Endodermal cell (in vitro differentiated cells): ENCODE measurements at regions not wholly inside any gene's neighbourhood (a gene's known extent, or its start where the extent isn't known, plus 50 kb on each side); places are given as distances from the start of the nearest gene placed in this dataset.

Experiments used
- DNase-seq: peaks from one replicate; pipeline ENCODE4 v3.0.0-alpha.2; 2017
- H3K27ac ChIP-seq: 2 replicates; pipeline ENCODE4 v1.5.1; 2013; ENCODE audit warnings: mild to moderate bottlenecking, low read depth, low read length, moderate library complexity
- H3K27me3 ChIP-seq: 2 replicates; pipeline ENCODE4 v1.6.1; 2013; ENCODE audit warnings: mild to moderate bottlenecking, low read length, moderate library complexity; ENCODE audit not compliant: insufficient read depth, control insufficient read depth, poor library complexity, severe bottlenecking
- H3K36me3 ChIP-seq: 2 replicates; pipeline ENCODE4 v1.7.0; 2013; ENCODE audit warnings: mild to moderate bottlenecking, low read length, moderate library complexity; ENCODE audit not compliant: control insufficient read depth, insufficient read depth
- H3K4me1 ChIP-seq: one replicate; pipeline ENCODE4 v1.7.0; 2013; ENCODE audit warnings: low read length; ENCODE audit not compliant: control insufficient read depth, insufficient read depth
- H3K4me3 ChIP-seq: 2 replicates; pipeline ENCODE4 v1.5.1; 2013; ENCODE audit warnings: mild to moderate bottlenecking, low read length, moderate library complexity
- H3K9ac ChIP-seq: 2 replicates; pipeline ENCODE4 v1.6.1; 2013; ENCODE audit warnings: mild to moderate bottlenecking, low read length, moderate library complexity; ENCODE audit not compliant: poor library complexity, severe bottlenecking; ENCODE audit errors: extremely low read depth
- H3K9me3 ChIP-seq: 2 replicates; pipeline ENCODE4 v1.6.1; 2013; ENCODE audit warnings: mild to moderate bottlenecking, low read length, moderate library complexity; ENCODE audit not compliant: control insufficient read depth
- H3K27ac Mint-ChIP-seq: 2 replicates; pipeline ENCODE4 v1.8.0; 2020; ENCODE audit warnings: mixed read lengths
- H3K27me3 Mint-ChIP-seq: 2 replicates; pipeline ENCODE4 v1.8.0; 2021; ENCODE audit warnings: mild to moderate bottlenecking, mixed read lengths; ENCODE audit not compliant: insufficient read depth
- H3K36me3 Mint-ChIP-seq: 2 replicates; pipeline ENCODE4 v1.8.0; 2020; ENCODE audit warnings: low read depth, mixed read lengths
- H3K4me1 Mint-ChIP-seq: 2 replicates; pipeline ENCODE4 v1.8.0; 2020; ENCODE audit warnings: mixed read lengths
- H3K4me3 Mint-ChIP-seq: 2 replicates; pipeline ENCODE4 v1.8.0; 2020; ENCODE audit warnings: mild to moderate bottlenecking, moderate library complexity, mixed read lengths
- H3K9me3 Mint-ChIP-seq: 2 replicates; pipeline ENCODE4 v1.8.0; 2020; ENCODE audit warnings: mild to moderate bottlenecking, mixed read lengths
- CTCF ChIP-seq: fragments of 200-600 bp; sonication (generic); conservative IDR thresholded peaks from 2 replicates; pipeline ENCODE4 v1.5.0; 2021; ENCODE audit warnings: antibody characterized with exemption, mild to moderate bottlenecking
- WGBS, 2 experiments: methylation state at CpG; one replicate each; pipeline versions ENCODE4 v1.1.5 to v1.1.7; 2013; ENCODE audit warnings: missing lambda C conversion rate in 2 of 2, mixed read lengths in 1 of 2; ENCODE audit not compliant: insufficient coverage in 1 of 2, insufficient read length in 1 of 2; 5-methylcytosine and 5-hydroxymethylcytosine counted together

- no peak overlapping the region for H3K4me3 Mint-ChIP-seq
- no peaks in the 10 kb centered on the region for H3K4me1 Mint-ChIP-seq
- no peaks in the 10 kb centered on the region for H3K9me3 ChIP-seq
- H3K27ac Mint-ChIP-seq = no peak overlapping the region
- no peaks in the 10 kb centered on the region for H3K36me3 ChIP-seq
- H3K27me3 ChIP-seq = no peaks in the 10 kb centered on the region
- peak; percentile 93 for TF ChIP-seq CTCF
- H3K27ac ChIP-seq = no peak overlapping the region
- peak; percentile 84 for DNase-seq
- H3K4me1 ChIP-seq = no peaks in the 10 kb centered on the region
- H3K27me3 Mint-ChIP-seq = peaks cover 13% of the 10 kb centered on the region
- H3K36me3 Mint-ChIP-seq = no peaks in the 10 kb centered on the region
- no peak overlapping the region for H3K4me3 ChIP-seq
- H3K9me3 Mint-ChIP-seq = no peaks in the 10 kb centered on the region
- H3K9ac ChIP-seq = no peak overlapping the region
- WGBS, 2 experiments = 35 to 46% methylated on average over 7 to 8 of the region's 9 CpGs
Measured at GRCh38 chr18:47397671-47398319, 146.3 kb upstream of the SKOR2 start.

DNA sequence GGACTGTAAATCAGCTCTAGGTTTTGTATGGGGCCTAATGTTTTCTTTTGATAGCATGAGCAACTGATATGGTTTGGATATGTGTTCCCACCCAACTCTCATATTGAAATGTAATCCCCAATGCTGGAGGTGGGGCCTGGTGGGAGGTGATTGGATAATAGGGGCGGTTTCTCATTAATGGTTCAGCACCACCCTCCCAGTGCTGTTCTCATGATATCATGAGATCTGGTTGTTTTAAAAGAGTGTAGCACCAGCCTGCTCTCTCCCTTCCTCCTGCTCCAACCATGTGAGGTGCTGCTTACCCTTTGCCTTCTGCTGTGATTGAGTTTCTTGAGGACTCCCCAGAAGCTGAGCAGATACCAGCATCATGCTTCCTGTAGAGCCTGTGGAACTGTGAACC is 140.2 kb upstream of the SKOR2 start:
- WGBS, 2 experiments = 100% methylated on average over 1 of the region's 1 CpG; no CpG with 5 or more reads in 1 of the 2 experiments

GRCh38 chr18:47390410-47391024 is 139.1 kb upstream of the SKOR2 start:
- H3K9me3 ChIP-seq = no peaks in the 10 kb centered on the region
- H3K27me3 ChIP-seq = no peaks in the 10 kb centered on the region
- TF ChIP-seq CTCF = no peak
- Mint-ChIP-seq H3K4me3 (no peak overlapping the region), H3K4me1 (no peaks in the 10 kb centered on the region), H3K27ac (no peak overlapping the region), H3K36me3 (no peaks in the 10 kb centered on the region), H3K27me3 (no peaks in the 10 kb centered on the region), H3K9me3 (no peaks in the 10 kb centered on the region)
- no peak overlapping the region for H3K27ac ChIP-seq
- WGBS, 2 experiments = 92 to 94% methylated on average over 2 to 3 of the region's 3 CpGs
- H3K4me3 ChIP-seq = no peak overlapping the region
- H3K36me3 ChIP-seq = no peaks in the 10 kb centered on the region
- no peak overlapping the region for H3K9ac ChIP-seq
- DNase-seq = peak; percentile 31
- H3K4me1 ChIP-seq = no peaks in the 10 kb centered on the region

More for the DNA sequence above, 140.2 kb upstream of the SKOR2 start:
- Histone ChIP-seq H3K4me1 (no peaks in the 10 kb centered on the region), H3K9me3 (no peaks in the 10 kb centered on the region), H3K9ac (no peak overlapping the region), H3K27me3 (no peaks in the 10 kb centered on the region), H3K36me3 (no peaks in the 10 kb centered on the region), H3K4me3 (no peak overlapping the region), H3K27ac (no peak overlapping the region)
- Mint-ChIP-seq H3K4me1 (no peaks in the 10 kb centered on the region), H3K4me3 (no peak overlapping the region), H3K9me3 (no peaks in the 10 kb centered on the region), H3K36me3 (no peaks in the 10 kb centered on the region), H3K27ac (no peak overlapping the region), H3K27me3 (no peaks in the 10 kb centered on the region)
- DNase-seq = peak; percentile 8
- no peak for TF ChIP-seq CTCF
